Smooth muscle cell (in vitro differentiated cells): ENCODE measurements at regions not wholly inside any gene's neighbourhood (a gene's known extent, or its start where the extent isn't known, plus 50 kb on each side); places are given as distances from the start of the nearest gene placed in this dataset.
A peak's percentile ranks its signal among the peaks of the same experiment; 100 is the strongest.

ENCODE experiments used
- DNase-seq: peaks from one replicate; lab custom pipeline; 2025; ENCODE audit not compliant: unreplicated experiment; lab: John Stamatoyannopoulos, UW
- H2AFZ ChIP-seq: fragments of 200-600 bp; sonication (generic); 2 replicates; pipeline ENCODE4 v1.6.0; 2016; ENCODE audit warnings: antibody characterized with exemption, low read depth, mild to moderate bottlenecking
- H3F3A ChIP-seq: fragments of 200-600 bp; sonication (generic); 2 replicates; pipeline ENCODE4 v1.6.0; 2017; ENCODE audit warnings: antibody characterized with exemption, low read depth
- H3K27ac ChIP-seq: fragments of 200-600 bp; sonication (generic); 2 replicates; pipeline ENCODE4 v1.5.1; 2016; ENCODE audit warnings: low read depth, mild to moderate bottlenecking
- H3K27me3 ChIP-seq: fragments of 200-600 bp; sonication (generic); 2 replicates; pipeline ENCODE4 v1.6.1; 2016; ENCODE audit warnings: low read depth, mild to moderate bottlenecking
- H3K36me3 ChIP-seq: fragments of 200-600 bp; sonication (generic); 2 replicates; pipeline ENCODE4 v1.5.1; 2016; ENCODE audit warnings: low read depth
- H3K4me1 ChIP-seq: fragments of 200-600 bp; sonication (generic); 2 replicates; pipeline ENCODE4 v1.5.1; 2016; ENCODE audit warnings: low read depth
- H3K4me2 ChIP-seq: fragments of 200-600 bp; sonication (generic); 2 replicates; pipeline ENCODE4 v1.6.0; 2016; ENCODE audit warnings: mild to moderate bottlenecking
- H3K4me3 ChIP-seq: fragments of 200-600 bp; sonication (generic); 2 replicates; pipeline ENCODE4 v1.5.1; 2016; ENCODE audit warnings: mild to moderate bottlenecking
- H3K79me2 ChIP-seq: fragments of 200-600 bp; sonication (generic); 2 replicates; pipeline ENCODE4 v1.6.0; 2016; ENCODE audit warnings: low read depth, mild to moderate bottlenecking
- H3K9ac ChIP-seq: fragments of 200-600 bp; sonication (generic); 2 replicates; pipeline ENCODE4 v1.6.0; 2016; ENCODE audit warnings: low read depth
- H3K9me3 ChIP-seq: fragments of 200-600 bp; sonication (generic); replicated peaks from 2 replicates; pipeline ENCODE4 v1.5.1; 2016; ENCODE audit warnings: low read depth
- H4K20me1 ChIP-seq: fragments of 200-600 bp; sonication (generic); 2 replicates; pipeline ENCODE4 v1.6.0; 2016; ENCODE audit warnings: low read depth
- WGBS: methylation state at CpG from one replicate; pipeline ENCODE4 v1.1.7; 2016; ENCODE audit warnings: low lambda C conversion rate; 5-methylcytosine and 5-hydroxymethylcytosine counted together
- TF ChIP-seq, protein P1 (sequence below): fragments of 200-600 bp; sonication (generic); IDR thresholded peaks from 2 replicates; pipeline ENCODE4 v1.5.1; 2017; ENCODE audit warnings: borderline replicate concordance, mild to moderate bottlenecking, antibody characterized with exemption; ENCODE audit not compliant: insufficient read depth, poor library complexity, severe bottlenecking

DNA sequence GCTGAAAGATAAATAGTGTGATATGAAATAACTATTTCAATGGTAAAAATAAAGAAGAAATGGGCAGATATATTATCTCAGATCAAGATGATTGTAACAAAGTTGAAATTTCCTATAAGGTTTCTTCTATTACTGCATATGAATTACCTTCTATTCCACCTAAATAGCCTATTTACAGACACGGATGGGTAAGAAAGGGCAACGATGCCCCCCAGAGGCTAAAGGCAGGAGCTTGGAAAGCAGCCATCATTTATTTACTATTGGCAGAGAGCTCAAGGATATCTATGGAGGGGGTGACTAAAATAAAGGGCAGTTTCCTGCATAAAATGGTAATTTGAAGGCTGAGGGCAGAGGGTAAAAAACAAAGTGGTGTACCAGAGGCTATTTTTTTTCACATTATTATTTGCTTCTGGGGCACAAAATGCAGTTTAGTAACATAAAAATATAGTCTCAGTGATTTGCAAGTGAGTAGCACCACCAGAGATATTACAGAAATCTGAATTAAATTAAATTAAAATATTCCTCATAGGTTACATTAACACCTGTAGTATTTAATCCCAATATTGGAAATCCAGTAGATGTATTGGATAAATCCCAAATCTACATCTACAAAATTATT, 123.1 kb downstream of the BTC start:
- H3K79me2 ChIP-seq: no peaks in the 10 kb centered on the region
- H3K36me3 ChIP-seq: no peaks in the 10 kb centered on the region
- no peak overlapping the region for H3K4me3 ChIP-seq
- H3F3A ChIP-seq: peaks cover 7% of the 10 kb centered on the region
- H2AFZ ChIP-seq: peak overlapping the region; percentile 81
- H3K4me2 ChIP-seq: peak overlapping the region; percentile 25
- H3K4me1 ChIP-seq: peaks cover 9% of the 10 kb centered on the region
- H3K27ac ChIP-seq: peak overlapping the region; percentile 29
- no peak overlapping the region for H3K9ac ChIP-seq
- WGBS: 3% methylated on average over 2 of the region's 2 CpGs
- H3K9me3 ChIP-seq: no peaks in the 10 kb centered on the region
- H3K27me3 ChIP-seq: no peaks in the 10 kb centered on the region
- peak; percentile 0 for DNase-seq
- TF ChIP-seq, protein P1, sequence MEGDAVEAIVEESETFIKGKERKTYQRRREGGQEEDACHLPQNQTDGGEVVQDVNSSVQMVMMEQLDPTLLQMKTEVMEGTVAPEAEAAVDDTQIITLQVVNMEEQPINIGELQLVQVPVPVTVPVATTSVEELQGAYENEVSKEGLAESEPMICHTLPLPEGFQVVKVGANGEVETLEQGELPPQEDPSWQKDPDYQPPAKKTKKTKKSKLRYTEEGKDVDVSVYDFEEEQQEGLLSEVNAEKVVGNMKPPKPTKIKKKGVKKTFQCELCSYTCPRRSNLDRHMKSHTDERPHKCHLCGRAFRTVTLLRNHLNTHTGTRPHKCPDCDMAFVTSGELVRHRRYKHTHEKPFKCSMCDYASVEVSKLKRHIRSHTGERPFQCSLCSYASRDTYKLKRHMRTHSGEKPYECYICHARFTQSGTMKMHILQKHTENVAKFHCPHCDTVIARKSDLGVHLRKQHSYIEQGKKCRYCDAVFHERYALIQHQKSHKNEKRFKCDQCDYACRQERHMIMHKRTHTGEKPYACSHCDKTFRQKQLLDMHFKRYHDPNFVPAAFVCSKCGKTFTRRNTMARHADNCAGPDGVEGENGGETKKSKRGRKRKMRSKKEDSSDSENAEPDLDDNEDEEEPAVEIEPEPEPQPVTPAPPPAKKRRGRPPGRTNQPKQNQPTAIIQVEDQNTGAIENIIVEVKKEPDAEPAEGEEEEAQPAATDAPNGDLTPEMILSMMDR: peak; percentile 85
- H4K20me1 ChIP-seq: no peaks in the 10 kb centered on the region

DNA sequence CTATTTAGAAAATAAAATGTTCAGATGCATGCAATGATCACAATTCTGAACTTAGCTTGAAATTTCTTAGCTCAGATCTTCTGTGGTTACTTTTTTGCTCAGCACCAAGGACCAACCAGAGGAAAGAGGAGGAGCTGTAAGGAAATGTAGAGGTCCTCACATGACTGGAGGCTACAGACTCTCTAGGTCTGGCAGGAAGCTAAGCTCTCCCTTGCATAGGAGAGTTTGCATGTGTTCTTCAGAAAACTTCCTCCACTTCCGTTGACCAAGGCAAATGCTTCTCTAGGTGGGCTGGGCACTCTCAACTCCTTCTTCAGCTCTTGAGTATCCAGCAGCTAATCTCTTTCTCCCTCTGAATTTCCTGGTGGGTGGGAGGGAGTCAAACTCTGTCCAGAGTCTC, 119.6 kb downstream of the BTC start:
- no peak for DNase-seq
- Histone ChIP-seq H3K9me3 (no peaks in the 10 kb centered on the region), H3F3A (no peaks in the 10 kb centered on the region), H3K27ac (no peak overlapping the region), H3K4me1 (no peaks in the 10 kb centered on the region), H2AFZ (no peak overlapping the region), H3K4me2 (no peak overlapping the region), H3K36me3 (no peaks in the 10 kb centered on the region), H3K27me3 (no peaks in the 10 kb centered on the region), H4K20me1 (no peaks in the 10 kb centered on the region), H3K79me2 (no peaks in the 10 kb centered on the region), H3K4me3 (no peak overlapping the region), H3K9ac (no peak overlapping the region)
- TF ChIP-seq, protein P1: no peak
- WGBS: 83% methylated on average over 1 of the region's 1 CpG

DNA sequence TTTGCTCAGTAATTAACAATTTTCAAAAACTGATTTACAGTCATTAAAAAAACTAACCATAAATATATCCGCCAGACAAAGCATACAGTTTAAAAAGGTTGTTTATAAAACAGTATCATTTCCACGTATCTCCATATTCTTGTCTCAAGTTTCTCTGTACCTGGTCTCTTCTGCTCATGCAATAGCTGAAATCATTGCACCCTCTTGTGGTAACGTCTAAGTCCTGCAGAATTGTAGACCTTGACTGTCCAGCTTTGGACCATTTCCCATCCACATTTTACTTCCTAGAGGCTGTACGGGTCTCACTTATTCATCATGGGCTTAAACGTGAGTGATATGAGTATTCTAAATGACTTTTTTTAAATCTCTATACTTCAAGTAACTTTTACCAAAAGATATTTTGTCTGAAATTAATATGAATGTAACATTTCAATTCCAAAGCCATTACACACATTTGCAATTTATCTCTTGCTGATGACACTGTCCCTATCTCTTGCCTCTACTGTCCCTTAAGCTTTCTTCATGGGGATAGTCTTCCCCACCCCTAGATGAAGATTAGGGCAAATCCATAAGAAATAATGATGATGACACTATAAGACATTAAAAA, 118.5 kb downstream of the BTC start:
- no peak overlapping the region for H3K4me2 ChIP-seq
- 22% methylated on average over 5 of the region's 5 CpGs for WGBS

More for the DNA sequence above, 118.5 kb downstream of the BTC start:
- Histone ChIP-seq H3K79me2 (no peaks in the 10 kb centered on the region), H3K4me3 (no peak overlapping the region), H4K20me1 (no peaks in the 10 kb centered on the region), H3K27ac (no peak overlapping the region), H3K27me3 (no peaks in the 10 kb centered on the region), H3K4me1 (no peaks in the 10 kb centered on the region), H3F3A (no peaks in the 10 kb centered on the region), H3K36me3 (no peaks in the 10 kb centered on the region), H3K9ac (no peak overlapping the region), H3K9me3 (no peaks in the 10 kb centered on the region), H2AFZ (no peak overlapping the region)
- DNase-seq: no peak
- TF ChIP-seq, protein P1: peak; percentile 79
